ENCODE measurements at regions not wholly inside any gene's neighbourhood (a gene's known extent, or its start where the extent isn't known, plus 50 kb on each side); places are given as distances from the start of the nearest gene placed in this dataset.

- Mint-ChIP-seq H3K4me3 (no peak overlapping the region), H3K9me3 (no peaks in the 10 kb centered on the region), H3K36me3 (no peaks in the 10 kb centered on the region), H3K27me3 (ENCODE audit: low read depth in 2 of 2) (no peaks in the 10 kb centered on the region), H3K27ac (no peak overlapping the region), H3K4me1 (peaks cover 11% of the 10 kb centered on the region in 2 donors)
- intact Hi-C loops (cut with micrococcal nuclease), result no loop called here
- Histone ChIP-seq H3K4me3 (ENCODE audit: low read length) (no peak overlapping the region), H3K27me3 (ENCODE audit: control insufficient read depth, insufficient read depth, low read length) (no peaks in the 10 kb centered on the region), H3K36me3 (ENCODE audit: control insufficient read depth, insufficient read depth, low read length) (no peaks in the 10 kb centered on the region), H3K4me1 (ENCODE audit: control insufficient read depth, insufficient read depth, low read length) (no peaks in the 10 kb centered on the region), H3K9me3 (ENCODE audit: control insufficient read depth, insufficient read depth, low read length) (no peaks in the 10 kb centered on the region), H3K27ac (ENCODE audit: low read length) (no peak overlapping the region)
- peak in 2 of 3 donors; percentile 24 to 42 for ATAC-seq
- no peak for TF ChIP-seq CTCF (IDR thresholded peaks at IDR 0.05)
- DNase-seq, result no peak
- no CpG with 5 or more reads among the region's 2 CpGs for WGBS (ENCODE audit: insufficient coverage)
Observed at GRCh38 chr1:193707271-193708021, 521.0 kb upstream of the B3GALT2 start.

- Mint-ChIP-seq H3K36me3 (no peaks in the 10 kb centered on the region), H3K27me3 (ENCODE audit: low read depth in 2 of 2) (no peaks in the 10 kb centered on the region), H3K4me3 (no peak overlapping the region), H3K9me3 (no peaks in the 10 kb centered on the region), H3K4me1 (peaks cover 11% of the 10 kb centered on the region in 2 donors), H3K27ac (no peak overlapping the region)
- Histone ChIP-seq H3K4me1 (ENCODE audit: control insufficient read depth, insufficient read depth, low read length) (no peaks in the 10 kb centered on the region), H3K4me3 (ENCODE audit: low read length) (no peak overlapping the region), H3K9me3 (ENCODE audit: control insufficient read depth, insufficient read depth, low read length) (no peaks in the 10 kb centered on the region), H3K36me3 (ENCODE audit: control insufficient read depth, insufficient read depth, low read length) (no peaks in the 10 kb centered on the region), H3K27ac (ENCODE audit: low read length) (no peak overlapping the region), H3K27me3 (ENCODE audit: control insufficient read depth, insufficient read depth, low read length) (no peaks in the 10 kb centered on the region)
- no peak for DNase-seq
- no peak for ATAC-seq
- intact Hi-C loops (cut with micrococcal nuclease), result no loop called here
- no peak for TF ChIP-seq CTCF (IDR thresholded peaks at IDR 0.05)
Observed at GRCh38 chr1:193706766-193707165, 520.4 kb upstream of the B3GALT2 start.

- Mint-ChIP-seq H3K27ac (no peak overlapping the region), H3K4me1 (peaks cover 11% of the 10 kb centered on the region in 2 donors), H3K4me3 (no peak overlapping the region), H3K27me3 (ENCODE audit: low read depth in 2 of 2) (no peaks in the 10 kb centered on the region), H3K36me3 (no peaks in the 10 kb centered on the region), H3K9me3 (no peaks in the 10 kb centered on the region)
- no peak for DNase-seq
- H3K4me3 ChIP-seq (ENCODE audit: low read length), result no peak overlapping the region
- no peaks in the 10 kb centered on the region for H3K27me3 ChIP-seq (ENCODE audit: control insufficient read depth, insufficient read depth, low read length)
- intact Hi-C loops (cut with micrococcal nuclease), result no loop called here
- H3K4me1 ChIP-seq (ENCODE audit: control insufficient read depth, insufficient read depth, low read length), result no peaks in the 10 kb centered on the region
- 93% methylated on average over 4 of the region's 5 CpGs for WGBS (ENCODE audit: insufficient coverage)
- ATAC-seq, result no peak
- H3K36me3 ChIP-seq (ENCODE audit: control insufficient read depth, insufficient read depth, low read length), result no peaks in the 10 kb centered on the region
- no peak for TF ChIP-seq CTCF (IDR thresholded peaks at IDR 0.05)
- H3K27ac ChIP-seq (ENCODE audit: low read length), result no peak overlapping the region
- H3K9me3 ChIP-seq (ENCODE audit: control insufficient read depth, insufficient read depth, low read length), result no peaks in the 10 kb centered on the region
Observed at GRCh38 chr1:193705554-193705981, 519.2 kb upstream of the B3GALT2 start.

- no peak for TF ChIP-seq CTCF (IDR thresholded peaks at IDR 0.05)
- Histone ChIP-seq H3K9me3 (ENCODE audit: control insufficient read depth, insufficient read depth, low read length) (no peaks in the 10 kb centered on the region), H3K27ac (ENCODE audit: low read length) (no peak overlapping the region), H3K36me3 (ENCODE audit: control insufficient read depth, insufficient read depth, low read length) (no peaks in the 10 kb centered on the region), H3K27me3 (ENCODE audit: control insufficient read depth, insufficient read depth, low read length) (no peaks in the 10 kb centered on the region), H3K4me3 (ENCODE audit: low read length) (no peak overlapping the region), H3K4me1 (ENCODE audit: control insufficient read depth, insufficient read depth, low read length) (no peaks in the 10 kb centered on the region)
- no peak for DNase-seq
- Mint-ChIP-seq H3K4me3 (no peak overlapping the region), H3K9me3 (no peaks in the 10 kb centered on the region), H3K4me1 (peaks cover 11% of the 10 kb centered on the region in 2 donors), H3K36me3 (no peaks in the 10 kb centered on the region), H3K27ac (no peak overlapping the region), H3K27me3 (ENCODE audit: low read depth in 2 of 2) (no peaks in the 10 kb centered on the region)
- WGBS (ENCODE audit: insufficient coverage), result 92% methylated on average over 1 of the region's 1 CpG
- intact Hi-C loops (cut with micrococcal nuclease), result no loop called here
- ATAC-seq, result no peak
Observed at GRCh38 chr1:193703655-193704054, 517.2 kb upstream of the B3GALT2 start.

All from natural killer cell (primary cell).